ENCODE measurements at regions not wholly inside any gene's neighbourhood (a gene's known extent, or its start where the extent isn't known, plus 50 kb on each side); places are given as distances from the start of the nearest gene placed in this dataset.

GRCh38 chr1:79899914-79900313 lies 893.4 kb upstream of the ADGRL4 start:
- TF ChIP-seq CTCF (IDR thresholded peaks at IDR 0.05) (no peak), POLR2AphosphoS5 (IDR thresholded peaks at IDR 0.05; ENCODE audit: low read depth, low read length) (no peak)

All from Panc1 (cell line).